ENCODE measurements at regions not wholly inside any gene's neighbourhood (a gene's known extent, or its start where the extent isn't known, plus 50 kb on each side); places are given as distances from the start of the nearest gene placed in this dataset.

- Histone ChIP-seq H3K27me3 (no peaks in the 10 kb centered on the region), H3K36me3 (no peaks in the 10 kb centered on the region), H3K4me3 (no peak overlapping the region), H3K9me3 (peaks cover 0 to 6% (median 0%) of the 10 kb centered on the region in 12 donors), H3K27ac (no peak overlapping the region), H3K4me1 (peaks cover 0 to 15% (median under 1%) of the 10 kb centered on the region in 12 donors)
- intact Hi-C loops (cut with DNase I): no loop called here
- DNase-seq: no peak
- ATAC-seq: no peak
- TF ChIP-seq POLR2A (IDR thresholded peaks at IDR 0.05): no peak
- 83 to 91% (median 88%) methylated on average over 4 of the region's 4 CpGs for WGBS, 4 donors
Measured at GRCh38 chr3:41002104-41002503, 197.2 kb upstream of the CTNNB1 start.

- H3K4me3 ChIP-seq: no peak overlapping the region
- TF ChIP-seq CTCF (IDR thresholded peaks at IDR 0.05) (no peak), POLR2A (IDR thresholded peaks at IDR 0.05) (no peak)
- no peak overlapping the region for H3K27ac ChIP-seq
- peaks cover 0 to 25% (median 0%) of the 10 kb centered on the region in 12 donors for H3K9me3 ChIP-seq
- H3K4me1 ChIP-seq: no peaks in the 10 kb centered on the region
- intact Hi-C loops (cut with DNase I): no loop called here
- ATAC-seq: no peak
- H3K36me3 ChIP-seq: no peaks in the 10 kb centered on the region
- no peaks in the 10 kb centered on the region for H3K27me3 ChIP-seq
- DNase-seq: no peak
Measured at GRCh38 chr3:41007399-41007798, 191.9 kb upstream of the CTNNB1 start.

- ATAC-seq (no peak), DNase-seq (no peak)
- 78 to 83% (median 80%) methylated on average over 2 of the region's 2 CpGs for WGBS, 4 donors
- Histone ChIP-seq H3K4me3 (no peak overlapping the region), H3K9me3 (peaks cover 0 to 25% (median 0%) of the 10 kb centered on the region in 12 donors), H3K27ac (no peak overlapping the region), H3K27me3 (no peaks in the 10 kb centered on the region), H3K4me1 (no peaks in the 10 kb centered on the region), H3K36me3 (no peaks in the 10 kb centered on the region)
- intact Hi-C loops (cut with DNase I): no loop called here
- no peak for TF ChIP-seq POLR2A (IDR thresholded peaks at IDR 0.05)
- TF ChIP-seq CTCF (IDR thresholded peaks at IDR 0.05): no peak
Measured at GRCh38 chr3:41011854-41012253, 187.5 kb upstream of the CTNNB1 start.

- H3K4me3 ChIP-seq: no peak overlapping the region
- ATAC-seq: no peak
- 89 to 96% (median 95%) methylated on average over 2 of the region's 2 CpGs for WGBS, 4 donors
Measured at GRCh38 chr3:41018855-41019254, 180.4 kb upstream of the CTNNB1 start.

More at GRCh38 chr3:41018855-41019254, 180.4 kb upstream of the CTNNB1 start:
- DNase-seq: no peak
- TF ChIP-seq CTCF (IDR thresholded peaks at IDR 0.05) (no peak), POLR2A (IDR thresholded peaks at IDR 0.05) (no peak)
- H3K9me3 ChIP-seq: no peaks in the 10 kb centered on the region
- H3K27ac ChIP-seq: no peak overlapping the region
- no peaks in the 10 kb centered on the region for H3K27me3 ChIP-seq
- H3K36me3 ChIP-seq: no peaks in the 10 kb centered on the region
- intact Hi-C loops (cut with DNase I): no loop called here
- no peaks in the 10 kb centered on the region for H3K4me1 ChIP-seq

Measured in heart left ventricle (tissue), 16 donors.